Esophagus squamous epithelium (tissue), 4 donors: ENCODE measurements at regions not wholly inside any gene's neighbourhood (a gene's known extent, or its start where the extent isn't known, plus 50 kb on each side); places are given as distances from the start of the nearest gene placed in this dataset.

Source experiments
- CTCF ChIP-seq, 6 experiments: fragments of 450-650 bp in 4 of 6; fragments of 200-600 bp in 2 of 6; sonication (generic) in 2 of 6; IDR thresholded peaks; one replicate each; pipeline ENCODE4 v1.5.1; 2016 to 2019; ENCODE audit warnings: antibody characterized with exemption in 6 of 6, mild to moderate bottlenecking in 4 of 6, moderate library complexity in 4 of 6
- POLR2A ChIP-seq, 4 donors: fragments of 450-650 bp; IDR thresholded peaks; one replicate each; pipeline ENCODE4 v1.6.1; 2017; ENCODE audit warnings: antibody characterized with exemption in 4 of 4, mild to moderate bottlenecking in 4 of 4, moderate library complexity in 3 of 4

DNA sequence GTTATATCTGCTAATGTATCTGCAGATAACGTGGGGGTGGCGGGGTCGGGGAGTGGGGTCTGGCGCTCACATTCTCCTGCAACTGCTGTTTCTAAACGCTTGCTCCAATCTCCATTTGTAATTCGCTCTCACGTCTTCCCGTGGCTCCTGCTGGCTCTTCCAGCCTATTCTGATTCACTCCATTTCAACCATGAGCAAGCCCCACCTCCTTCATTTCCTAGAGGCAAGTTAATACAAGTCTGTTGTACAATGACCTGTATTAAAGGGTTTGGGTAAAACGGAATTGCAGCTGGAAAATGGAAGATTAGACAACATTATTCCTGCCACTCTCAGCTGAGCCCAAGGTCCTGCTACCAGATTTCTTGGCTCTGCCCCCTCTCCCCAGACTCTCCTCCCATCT is 132.3 kb downstream of the CSNK2A3 start:
- TF ChIP-seq CTCF (IDR thresholded peaks at IDR 0.05): no peak
- no peak for TF ChIP-seq POLR2A (IDR thresholded peaks at IDR 0.05)
